Right lobe of liver (tissue), 6 donors: ENCODE measurements at regions not wholly inside any gene's neighbourhood (a gene's known extent, or its start where the extent isn't known, plus 50 kb on each side); places are given as distances from the start of the nearest gene placed in this dataset.

Source experiments
- ATAC-seq, 4 donors: fragments of 200-7000 bp; cut with Tn5 transposase; one replicate each; pipeline ENCODE4 v1.9.1; 2020; ENCODE audit warnings: mild to moderate bottlenecking in 4 of 4, moderate library complexity in 4 of 4
- DNase-seq, 3 donors: peaks; one replicate each; pipeline ENCODE4 v3.0.0-alpha.2; 2020
- H3K27ac ChIP-seq, 3 donors: fragments of 200-600 bp; one replicate each; pipeline ENCODE4 v1.8.0; 2022
- H3K27me3 ChIP-seq, 2 donors: fragments of 200-600 bp; one replicate each; pipeline ENCODE4 v1.8.0; 2022
- H3K36me3 ChIP-seq, 4 donors: fragments of 200-600 bp; sonication (generic) in 1 of 4; one replicate each; pipeline versions ENCODE4 v1.5.1 to v1.8.0; 2017 to 2022; ENCODE audit warnings: control low read depth in 1 of 4
- H3K4me1 ChIP-seq, 4 donors: fragments of 200-600 bp; sonication (generic) in 1 of 4; one replicate each; pipeline versions ENCODE4 v1.5.1 to v1.8.0; 2017 to 2022; ENCODE audit warnings: control low read depth in 1 of 4
- H3K4me3 ChIP-seq, 3 donors: fragments of 200-600 bp; one replicate each; pipeline ENCODE4 v1.8.0; 2022
- H3K9me3 ChIP-seq, 4 donors: fragments of 200-600 bp; sonication (generic) in 1 of 4; one replicate each; pipeline versions ENCODE4 v1.5.1 to v1.8.0; 2017 to 2022; ENCODE audit warnings: control low read depth in 1 of 4
- POLR2A ChIP-seq: fragments of 450-650 bp; IDR thresholded peaks from one replicate; pipeline ENCODE4 v1.6.1; 2017; ENCODE audit warnings: antibody characterized with exemption, mild to moderate bottlenecking
- WGBS: methylation state at CpG from one replicate; pipeline ENCODE4 v1.1.6; 2018; ENCODE audit warnings: low coverage, low lambda C conversion rate; ENCODE audit not compliant: insufficient coverage; ENCODE audit errors: missing lambda C conversion rate; 5-methylcytosine and 5-hydroxymethylcytosine counted together
- intact Hi-C, 2 donors: fragments of 100-400 bp; cut with DNase I; formaldehyde crosslinking; loops; one replicate each; pipeline versions ENCODE4 v1.11.2 to v1.14.1; 2022
- TF ChIP-seq, protein P1 (sequence below), 4 donors: fragments of 200-600 bp in 3 of 4; fragments of 450-650 bp in 1 of 4; IDR thresholded peaks; one replicate each; pipeline versions ENCODE4 v1.5.1 to v1.8.0; 2016 to 2022; ENCODE audit warnings: antibody characterized with exemption in 4 of 4, mild to moderate bottlenecking in 2 of 4
- donor health status: DM: no; HTN: yes; CAD: no.
- donor health status: DM: no; HTN: no; CAD: no.
- donor health status: DM: no; HTN: no; CAD: no.
- donor health status: DM: no; HTN: yes; CAD: no.
- donor health status: DM: no; HTN: yes; CAD: no.

DNA sequence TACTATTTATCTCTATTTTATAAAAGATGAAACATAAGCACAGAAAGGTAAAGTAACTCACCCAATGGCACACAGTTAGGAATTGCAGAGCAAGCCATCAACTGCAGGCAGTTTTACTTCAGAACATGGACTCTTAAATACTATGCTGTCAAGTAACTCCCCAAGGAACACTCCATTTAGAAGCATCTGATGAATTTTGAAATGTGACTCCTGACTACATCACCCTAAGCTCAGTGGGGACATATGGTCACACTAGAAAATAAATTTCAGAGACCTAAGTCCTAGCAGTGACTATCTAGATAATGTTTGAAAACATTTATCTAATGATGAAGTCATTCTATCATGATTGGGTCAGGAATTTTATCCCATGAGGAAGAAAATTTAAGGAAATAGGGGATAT is 272.8 kb upstream of the ARRDC4 start:
- intact Hi-C loops = no loop called here
- TF ChIP-seq, protein P1, sequence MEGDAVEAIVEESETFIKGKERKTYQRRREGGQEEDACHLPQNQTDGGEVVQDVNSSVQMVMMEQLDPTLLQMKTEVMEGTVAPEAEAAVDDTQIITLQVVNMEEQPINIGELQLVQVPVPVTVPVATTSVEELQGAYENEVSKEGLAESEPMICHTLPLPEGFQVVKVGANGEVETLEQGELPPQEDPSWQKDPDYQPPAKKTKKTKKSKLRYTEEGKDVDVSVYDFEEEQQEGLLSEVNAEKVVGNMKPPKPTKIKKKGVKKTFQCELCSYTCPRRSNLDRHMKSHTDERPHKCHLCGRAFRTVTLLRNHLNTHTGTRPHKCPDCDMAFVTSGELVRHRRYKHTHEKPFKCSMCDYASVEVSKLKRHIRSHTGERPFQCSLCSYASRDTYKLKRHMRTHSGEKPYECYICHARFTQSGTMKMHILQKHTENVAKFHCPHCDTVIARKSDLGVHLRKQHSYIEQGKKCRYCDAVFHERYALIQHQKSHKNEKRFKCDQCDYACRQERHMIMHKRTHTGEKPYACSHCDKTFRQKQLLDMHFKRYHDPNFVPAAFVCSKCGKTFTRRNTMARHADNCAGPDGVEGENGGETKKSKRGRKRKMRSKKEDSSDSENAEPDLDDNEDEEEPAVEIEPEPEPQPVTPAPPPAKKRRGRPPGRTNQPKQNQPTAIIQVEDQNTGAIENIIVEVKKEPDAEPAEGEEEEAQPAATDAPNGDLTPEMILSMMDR (IDR thresholded peaks at IDR 0.05) = no peak
- TF ChIP-seq POLR2A = no peak
- Histone ChIP-seq H3K4me3 (no peak overlapping the region), H3K36me3 (no peaks in the 10 kb centered on the region), H3K27ac (no peak overlapping the region), H3K27me3 (no peaks in the 10 kb centered on the region), H3K4me1 (no peaks in the 10 kb centered on the region), H3K9me3 (no peaks in the 10 kb centered on the region)
- ATAC-seq (no peak), DNase-seq (no peak)

- DNase-seq = no peak
- no peak overlapping the region for H3K27ac ChIP-seq
- H3K4me3 ChIP-seq = no peak overlapping the region
- intact Hi-C loops = no loop called here
- no peaks in the 10 kb centered on the region for H3K27me3 ChIP-seq
- no peaks in the 10 kb centered on the region for H3K36me3 ChIP-seq
- no peak for ATAC-seq
- no peaks in the 10 kb centered on the region for H3K4me1 ChIP-seq
- TF ChIP-seq POLR2A = no peak
- TF ChIP-seq, protein P1 (IDR thresholded peaks at IDR 0.05) = no peak
- WGBS = 88% methylated on average over 3 of the region's 4 CpGs
- H3K9me3 ChIP-seq = no peaks in the 10 kb centered on the region
Observed at GRCh38 chr15:97688177-97688576, 272.3 kb upstream of the ARRDC4 start.

DNA sequence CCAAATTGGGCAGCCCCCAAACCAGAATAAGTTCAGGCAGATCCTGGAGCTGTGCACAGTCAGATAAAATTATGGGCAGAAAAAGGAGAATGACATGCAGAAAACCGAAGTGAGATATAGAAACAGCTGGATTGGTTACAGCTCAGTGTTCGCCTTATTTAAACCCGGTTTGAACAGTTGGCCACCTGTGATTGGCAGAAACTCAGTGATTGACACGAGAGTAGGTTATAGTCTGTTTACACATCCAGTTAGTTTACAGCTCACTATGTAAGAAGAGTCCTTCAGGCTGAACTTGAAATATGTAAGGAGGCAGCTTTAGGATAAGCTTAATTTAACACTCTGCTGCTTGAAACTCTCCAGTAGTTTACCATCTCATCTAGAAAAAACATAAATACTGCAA is 271.6 kb upstream of the ARRDC4 start:
- DNase-seq (no peak), ATAC-seq (no peak)
- TF ChIP-seq, protein P1 (IDR thresholded peaks at IDR 0.05) = no peak
- no peak for TF ChIP-seq POLR2A
- H3K27ac ChIP-seq = no peak overlapping the region
- intact Hi-C loops = no loop called here
- no peaks in the 10 kb centered on the region for H3K36me3 ChIP-seq
- H3K27me3 ChIP-seq = no peaks in the 10 kb centered on the region
- H3K4me1 ChIP-seq = no peaks in the 10 kb centered on the region
- no peaks in the 10 kb centered on the region for H3K9me3 ChIP-seq
- 87% methylated on average over 3 of the region's 4 CpGs for WGBS
- H3K4me3 ChIP-seq = no peak overlapping the region

DNA sequence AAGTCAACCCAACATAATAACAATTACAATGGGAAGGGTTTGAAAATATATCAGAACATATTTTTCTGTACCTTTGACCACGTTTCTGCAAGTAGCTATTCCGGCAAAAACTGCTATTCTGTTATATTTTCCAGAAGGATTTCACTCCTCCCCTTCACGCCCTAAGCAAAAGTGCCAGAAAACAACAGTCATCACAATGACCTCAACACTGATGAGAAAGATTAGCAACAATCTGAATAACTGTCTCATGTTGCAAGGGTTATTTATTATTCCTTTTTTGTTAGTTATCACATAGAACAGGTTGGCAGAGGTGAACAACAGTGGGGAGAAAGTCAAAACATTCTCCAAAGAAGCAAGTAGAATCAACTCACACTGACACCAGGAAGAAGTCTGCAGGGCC is 269.4 kb upstream of the ARRDC4 start:
- TF ChIP-seq, protein P1 (IDR thresholded peaks at IDR 0.05) = no peak
- TF ChIP-seq POLR2A = no peak
- Histone ChIP-seq H3K27me3 (no peaks in the 10 kb centered on the region), H3K9me3 (no peaks in the 10 kb centered on the region), H3K36me3 (no peaks in the 10 kb centered on the region), H3K4me3 (no peak overlapping the region), H3K4me1 (no peaks in the 10 kb centered on the region), H3K27ac (no peak overlapping the region)
- ATAC-seq (no peak), DNase-seq (no peak)
- intact Hi-C loops = no loop called here
- 63% methylated on average over 3 of the region's 3 CpGs for WGBS

- WGBS = 29% methylated on average over 2 of the region's 5 CpGs
- intact Hi-C loops = no loop called here
- Histone ChIP-seq H3K4me1 (no peaks in the 10 kb centered on the region), H3K27ac (no peak overlapping the region), H3K4me3 (no peak overlapping the region), H3K36me3 (no peaks in the 10 kb centered on the region), H3K27me3 (no peaks in the 10 kb centered on the region), H3K9me3 (no peaks in the 10 kb centered on the region)
- ATAC-seq (peak in 1 of 4 donors; percentile 76), DNase-seq (no peak)
- TF ChIP-seq POLR2A = no peak
- TF ChIP-seq, protein P1 (IDR thresholded peaks at IDR 0.05) = no peak
Observed at GRCh38 chr15:97691799-97692198, 268.7 kb upstream of the ARRDC4 start.
